Endodermal cell (in vitro differentiated cells): ENCODE measurements at regions not wholly inside any gene's neighbourhood (a gene's known extent, or its start where the extent isn't known, plus 50 kb on each side); places are given as distances from the start of the nearest gene placed in this dataset.
"Not testable (repeated sequence)": the region's sequence is repeated elsewhere in the genome, so short reads cannot be mapped to it uniquely, and the experiment has no call there.

Experiments
- DNase-seq: peaks from one replicate; pipeline ENCODE4 v3.0.0-alpha.2; 2017
- H3K27ac ChIP-seq: 2 replicates; pipeline ENCODE4 v1.5.1; 2013; ENCODE audit warnings: mild to moderate bottlenecking, low read depth, low read length, moderate library complexity
- H3K27me3 ChIP-seq: 2 replicates; pipeline ENCODE4 v1.6.1; 2013; ENCODE audit warnings: mild to moderate bottlenecking, low read length, moderate library complexity; ENCODE audit not compliant: insufficient read depth, control insufficient read depth, poor library complexity, severe bottlenecking
- H3K36me3 ChIP-seq: 2 replicates; pipeline ENCODE4 v1.7.0; 2013; ENCODE audit warnings: mild to moderate bottlenecking, low read length, moderate library complexity; ENCODE audit not compliant: control insufficient read depth, insufficient read depth
- H3K4me1 ChIP-seq: one replicate; pipeline ENCODE4 v1.7.0; 2013; ENCODE audit warnings: low read length; ENCODE audit not compliant: control insufficient read depth, insufficient read depth
- H3K4me3 ChIP-seq: 2 replicates; pipeline ENCODE4 v1.5.1; 2013; ENCODE audit warnings: mild to moderate bottlenecking, low read length, moderate library complexity
- H3K9ac ChIP-seq: 2 replicates; pipeline ENCODE4 v1.6.1; 2013; ENCODE audit warnings: mild to moderate bottlenecking, low read length, moderate library complexity; ENCODE audit not compliant: poor library complexity, severe bottlenecking; ENCODE audit errors: extremely low read depth
- H3K9me3 ChIP-seq: 2 replicates; pipeline ENCODE4 v1.6.1; 2013; ENCODE audit warnings: mild to moderate bottlenecking, low read length, moderate library complexity; ENCODE audit not compliant: control insufficient read depth
- H3K27ac Mint-ChIP-seq: 2 replicates; pipeline ENCODE4 v1.8.0; 2020; ENCODE audit warnings: mixed read lengths
- H3K27me3 Mint-ChIP-seq: 2 replicates; pipeline ENCODE4 v1.8.0; 2021; ENCODE audit warnings: mild to moderate bottlenecking, mixed read lengths; ENCODE audit not compliant: insufficient read depth
- H3K36me3 Mint-ChIP-seq: 2 replicates; pipeline ENCODE4 v1.8.0; 2020; ENCODE audit warnings: low read depth, mixed read lengths
- H3K4me1 Mint-ChIP-seq: 2 replicates; pipeline ENCODE4 v1.8.0; 2020; ENCODE audit warnings: mixed read lengths
- H3K4me3 Mint-ChIP-seq: 2 replicates; pipeline ENCODE4 v1.8.0; 2020; ENCODE audit warnings: mild to moderate bottlenecking, moderate library complexity, mixed read lengths
- H3K9me3 Mint-ChIP-seq: 2 replicates; pipeline ENCODE4 v1.8.0; 2020; ENCODE audit warnings: mild to moderate bottlenecking, mixed read lengths
- WGBS, 2 experiments: methylation state at CpG; one replicate each; pipeline versions ENCODE4 v1.1.5 to v1.1.7; 2013; ENCODE audit warnings: missing lambda C conversion rate in 2 of 2, mixed read lengths in 1 of 2; ENCODE audit not compliant: insufficient coverage in 1 of 2, insufficient read length in 1 of 2; 5-methylcytosine and 5-hydroxymethylcytosine counted together
- TF ChIP-seq, protein P1 (sequence below): fragments of 200-600 bp; sonication (generic); conservative IDR thresholded peaks from 2 replicates; pipeline ENCODE4 v1.5.0; 2021; ENCODE audit warnings: antibody characterized with exemption, mild to moderate bottlenecking

DNA sequence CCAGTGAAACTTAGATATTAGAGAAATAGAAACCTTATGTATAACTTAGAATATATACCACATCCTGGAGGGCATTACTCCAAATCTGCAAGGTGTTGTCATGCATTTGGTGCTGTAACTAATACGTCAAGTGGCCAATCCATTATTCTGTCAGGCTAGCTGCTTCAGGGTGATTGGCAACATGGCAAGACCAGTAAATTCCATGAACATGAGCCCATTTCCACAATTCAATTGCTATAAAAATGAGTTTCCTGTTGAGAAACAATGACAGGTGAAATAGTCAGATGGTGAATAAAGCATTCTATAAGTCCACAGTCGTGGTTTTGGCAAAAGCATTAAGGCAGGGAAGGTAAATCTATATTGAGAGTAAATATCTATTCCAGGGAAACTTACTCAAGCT, 566.0 kb downstream of the ADGRL2 start:
- Mint-ChIP-seq H3K4me3 (no peak overlapping the region), H3K4me1 (peaks cover 20% of the 10 kb centered on the region), H3K27ac (no peak overlapping the region), H3K9me3 (no peaks in the 10 kb centered on the region), H3K36me3 (peaks cover 4% of the 10 kb centered on the region), H3K27me3 (no peaks in the 10 kb centered on the region)
- no peak overlapping the region for H3K4me3 ChIP-seq
- H3K4me1 ChIP-seq, result no peaks in the 10 kb centered on the region
- WGBS, 2 experiments, result 91 to 100% methylated on average over 2 of the region's 2 CpGs
- H3K9me3 ChIP-seq, result no peaks in the 10 kb centered on the region
- no peaks in the 10 kb centered on the region for H3K27me3 ChIP-seq
- TF ChIP-seq, protein P1, sequence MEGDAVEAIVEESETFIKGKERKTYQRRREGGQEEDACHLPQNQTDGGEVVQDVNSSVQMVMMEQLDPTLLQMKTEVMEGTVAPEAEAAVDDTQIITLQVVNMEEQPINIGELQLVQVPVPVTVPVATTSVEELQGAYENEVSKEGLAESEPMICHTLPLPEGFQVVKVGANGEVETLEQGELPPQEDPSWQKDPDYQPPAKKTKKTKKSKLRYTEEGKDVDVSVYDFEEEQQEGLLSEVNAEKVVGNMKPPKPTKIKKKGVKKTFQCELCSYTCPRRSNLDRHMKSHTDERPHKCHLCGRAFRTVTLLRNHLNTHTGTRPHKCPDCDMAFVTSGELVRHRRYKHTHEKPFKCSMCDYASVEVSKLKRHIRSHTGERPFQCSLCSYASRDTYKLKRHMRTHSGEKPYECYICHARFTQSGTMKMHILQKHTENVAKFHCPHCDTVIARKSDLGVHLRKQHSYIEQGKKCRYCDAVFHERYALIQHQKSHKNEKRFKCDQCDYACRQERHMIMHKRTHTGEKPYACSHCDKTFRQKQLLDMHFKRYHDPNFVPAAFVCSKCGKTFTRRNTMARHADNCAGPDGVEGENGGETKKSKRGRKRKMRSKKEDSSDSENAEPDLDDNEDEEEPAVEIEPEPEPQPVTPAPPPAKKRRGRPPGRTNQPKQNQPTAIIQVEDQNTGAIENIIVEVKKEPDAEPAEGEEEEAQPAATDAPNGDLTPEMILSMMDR, result no peak
- no peak overlapping the region for H3K27ac ChIP-seq
- no peak for DNase-seq
- H3K36me3 ChIP-seq, result no peaks in the 10 kb centered on the region
- H3K9ac ChIP-seq, result no peak overlapping the region

DNA sequence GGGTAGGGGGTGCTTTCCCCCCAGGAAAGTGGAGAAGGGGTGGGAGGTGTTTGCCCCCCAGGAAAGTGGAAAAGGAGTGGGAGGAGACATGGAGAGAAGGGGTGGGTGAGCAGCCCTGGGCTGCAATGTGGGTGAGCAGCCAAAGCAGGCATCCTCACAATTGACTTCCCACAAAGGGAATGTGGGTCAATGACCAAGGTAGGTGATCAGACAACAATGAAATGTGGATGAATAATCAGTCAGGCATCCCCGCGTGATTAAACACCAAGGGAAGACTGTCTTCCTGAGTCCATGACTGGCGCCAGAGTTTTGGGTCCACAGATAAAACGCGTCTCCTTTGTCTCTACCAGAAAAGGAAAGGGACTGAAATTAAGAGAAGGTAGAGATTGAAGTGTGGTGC, 558.8 kb downstream of the ADGRL2 start:
- H3K4me1 Mint-ChIP-seq, result peaks cover 38% of the 10 kb centered on the region
- H3K36me3 Mint-ChIP-seq, H3K4me1 ChIP-seq, H3K9me3 ChIP-seq, H3K27me3 Mint-ChIP-seq, H3K27ac Mint-ChIP-seq, H3K27me3 ChIP-seq, H3K9me3 Mint-ChIP-seq, H3K27ac ChIP-seq, DNase-seq, H3K36me3 ChIP-seq, H3K4me3 Mint-ChIP-seq: not testable (repeated sequence)
- Histone ChIP-seq H3K4me3 (peak overlapping the region; percentile 70), H3K9ac (peak overlapping the region; percentile 28)
- 80 to 100% methylated on average over 5 of the region's 5 CpGs for WGBS, 2 experiments

DNA sequence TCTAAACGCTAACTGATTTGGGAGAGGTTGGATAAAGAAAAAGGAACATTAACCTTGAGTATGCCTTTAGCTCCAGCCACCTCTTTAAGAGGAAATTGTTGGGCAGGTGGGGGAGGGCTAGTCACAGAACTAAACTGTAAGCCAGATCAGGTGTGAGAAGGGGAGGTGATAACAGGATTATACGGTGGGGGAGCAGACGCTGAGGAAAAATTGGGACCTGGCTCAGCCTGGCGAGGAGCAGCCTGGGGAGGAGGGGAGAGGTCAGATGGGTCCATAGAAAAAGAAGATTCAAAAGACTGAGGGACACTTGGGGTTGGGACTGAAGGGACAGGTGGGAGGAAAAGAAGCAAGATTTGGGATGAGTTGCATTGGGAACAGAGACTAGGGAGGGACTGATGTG, 558.0 kb downstream of the ADGRL2 start:
- peaks cover 39% of the 10 kb centered on the region for H3K4me1 Mint-ChIP-seq
- H3K27ac Mint-ChIP-seq, H3K9me3 Mint-ChIP-seq: not testable (repeated sequence)

DNA sequence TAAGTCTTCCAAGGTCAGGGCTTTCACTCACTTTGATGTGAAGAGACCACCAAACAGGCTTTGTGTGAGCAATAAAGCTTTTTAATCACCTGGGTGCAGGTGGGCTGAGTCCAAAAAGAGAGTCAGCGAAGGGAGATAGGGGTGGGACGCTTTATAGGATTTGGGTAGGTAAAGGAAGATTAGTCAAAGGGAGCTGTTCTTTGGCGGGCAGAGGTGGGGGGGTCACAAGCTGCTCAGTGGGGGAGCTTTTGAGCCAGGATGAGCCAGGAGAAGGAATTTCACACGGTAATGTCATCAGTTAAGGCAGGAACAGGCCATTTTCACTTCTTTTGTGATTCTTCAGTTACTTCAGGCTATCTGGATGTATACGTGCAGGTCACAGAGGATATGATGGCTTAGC, 553.8 kb downstream of the ADGRL2 start:
- Histone ChIP-seq H3K36me3 (peaks cover 22% of the 10 kb centered on the region), H3K9me3 (peaks cover 44% of the 10 kb centered on the region)
- not testable (repeated sequence) for H3K4me1 ChIP-seq, H3K27ac Mint-ChIP-seq, H3K9ac ChIP-seq, H3K4me1 Mint-ChIP-seq, H3K27me3 ChIP-seq, H3K4me3 Mint-ChIP-seq, H3K27me3 Mint-ChIP-seq, H3K27ac ChIP-seq, H3K4me3 ChIP-seq
- H3K9me3 Mint-ChIP-seq, result peaks cover 36% of the 10 kb centered on the region
- peaks cover 42% of the 10 kb centered on the region for H3K36me3 Mint-ChIP-seq
- peak; percentile 83 for DNase-seq
- WGBS, 2 experiments, result 38 to 45% methylated on average over 2 to 5 of the region's 5 CpGs

More for the DNA sequence above, 558.0 kb downstream of the ADGRL2 start:
- not testable (repeated sequence) for H3K27me3 ChIP-seq, H3K4me3 Mint-ChIP-seq, H3K36me3 ChIP-seq, H3K27me3 Mint-ChIP-seq, H3K9ac ChIP-seq, H3K36me3 Mint-ChIP-seq, H3K9me3 ChIP-seq, H3K4me1 ChIP-seq, H3K27ac ChIP-seq
- H3K4me3 ChIP-seq, result peak overlapping the region; percentile 70
- WGBS, 2 experiments, result 44 to 83% methylated on average over 2 to 4 of the region's 4 CpGs
- peak; percentile 70 for DNase-seq
